DOHH2 (cell line): ENCODE measurements at regions not wholly inside any gene's neighbourhood (a gene's known extent, or its start where the extent isn't known, plus 50 kb on each side); places are given as distances from the start of the nearest gene placed in this dataset.
"Not testable (repeated sequence)": the region's sequence is repeated elsewhere in the genome, so short reads cannot be mapped to it uniquely, and the experiment has no call there.

Experiments used
- EZH2phosphoT487 ChIP-seq: fragments of 200-600 bp; sonication (generic); IDR thresholded peaks from 2 replicates; pipeline ENCODE4 v1.6.1; 2017; ENCODE audit warnings: borderline replicate concordance, mild to moderate bottlenecking, antibody characterized with exemption, low read length, moderate library complexity, mixed read lengths
- TF ChIP-seq, protein P1 (sequence below): fragments of 200-600 bp; sonication (generic); IDR thresholded peaks from one replicate; pipeline ENCODE4 v1.5.1; 2014; ENCODE audit warnings: antibody characterized with exemption, mild to moderate bottlenecking, low read depth, low read length; ENCODE audit not compliant: poor library complexity, severe bottlenecking

DNA sequence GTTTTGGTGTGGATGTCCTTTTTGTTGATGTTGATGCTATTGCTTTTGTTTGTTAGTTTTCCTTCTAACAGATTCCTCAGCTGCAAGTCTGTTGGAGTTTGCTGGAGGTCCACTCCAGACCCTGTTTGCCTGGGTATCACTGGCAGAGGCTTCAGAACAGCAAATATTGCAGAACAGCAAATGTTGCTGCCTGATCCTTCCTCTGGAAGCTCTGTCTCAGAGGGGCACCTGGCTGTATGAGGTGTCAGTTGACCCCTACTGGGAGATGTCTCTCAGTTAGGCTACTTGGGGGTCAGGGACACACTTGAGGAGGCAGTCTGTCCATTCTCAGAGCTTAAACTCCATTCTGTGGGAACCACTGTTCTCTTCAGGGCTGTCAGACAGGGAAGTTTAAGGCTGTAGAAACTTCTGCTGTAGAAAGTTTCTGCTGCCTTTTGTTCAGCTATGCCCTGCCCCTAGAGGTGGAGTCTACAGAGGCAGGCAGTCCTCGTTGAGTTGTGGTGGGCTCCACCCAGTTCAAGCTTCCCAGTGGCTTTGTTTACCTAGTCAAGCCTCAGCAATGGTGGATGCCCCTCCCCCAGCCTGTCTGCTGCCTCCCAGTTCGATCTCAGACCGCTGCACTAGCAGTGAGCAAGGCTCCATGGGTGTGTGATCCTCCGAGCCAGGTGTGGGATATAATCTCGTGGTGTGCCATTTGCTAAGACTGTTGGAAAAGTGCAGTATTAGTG, 166.4 kb upstream of the TPTE start:
- TF ChIP-seq, protein P1, sequence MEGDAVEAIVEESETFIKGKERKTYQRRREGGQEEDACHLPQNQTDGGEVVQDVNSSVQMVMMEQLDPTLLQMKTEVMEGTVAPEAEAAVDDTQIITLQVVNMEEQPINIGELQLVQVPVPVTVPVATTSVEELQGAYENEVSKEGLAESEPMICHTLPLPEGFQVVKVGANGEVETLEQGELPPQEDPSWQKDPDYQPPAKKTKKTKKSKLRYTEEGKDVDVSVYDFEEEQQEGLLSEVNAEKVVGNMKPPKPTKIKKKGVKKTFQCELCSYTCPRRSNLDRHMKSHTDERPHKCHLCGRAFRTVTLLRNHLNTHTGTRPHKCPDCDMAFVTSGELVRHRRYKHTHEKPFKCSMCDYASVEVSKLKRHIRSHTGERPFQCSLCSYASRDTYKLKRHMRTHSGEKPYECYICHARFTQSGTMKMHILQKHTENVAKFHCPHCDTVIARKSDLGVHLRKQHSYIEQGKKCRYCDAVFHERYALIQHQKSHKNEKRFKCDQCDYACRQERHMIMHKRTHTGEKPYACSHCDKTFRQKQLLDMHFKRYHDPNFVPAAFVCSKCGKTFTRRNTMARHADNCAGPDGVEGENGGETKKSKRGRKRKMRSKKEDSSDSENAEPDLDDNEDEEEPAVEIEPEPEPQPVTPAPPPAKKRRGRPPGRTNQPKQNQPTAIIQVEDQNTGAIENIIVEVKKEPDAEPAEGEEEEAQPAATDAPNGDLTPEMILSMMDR: not testable (repeated sequence)
- not testable (repeated sequence) for TF ChIP-seq EZH2phosphoT487
